ENCODE measurements at regions not wholly inside any gene's neighbourhood (a gene's known extent, or its start where the extent isn't known, plus 50 kb on each side); places are given as distances from the start of the nearest gene placed in this dataset.

DNA sequence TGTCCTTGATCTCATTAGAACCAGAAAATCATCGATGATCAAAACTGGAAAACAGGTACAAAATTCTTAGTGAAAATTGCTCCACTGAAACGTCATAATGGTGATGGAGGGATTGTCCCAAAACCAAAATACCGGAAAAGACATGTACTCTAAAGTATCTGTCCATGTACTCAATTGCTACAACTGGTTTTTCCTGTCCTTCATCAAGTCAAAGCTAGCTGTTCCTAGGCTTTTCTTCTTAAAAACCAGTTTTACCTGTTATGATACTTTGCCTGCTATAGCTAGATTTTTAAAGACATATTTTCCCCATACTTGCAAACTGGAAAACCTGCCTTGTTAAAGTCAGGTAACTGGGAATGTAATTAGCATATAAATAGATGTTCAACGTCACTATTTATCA lies 50.5 kb upstream of the LRRC1 start:
- no peak for DNase-seq

- peak; percentile 8 for DNase-seq
These were observed 53.6 kb upstream of the LRRC1 start for GRCh38 chr6:53741034-53741823.

GRCh38 chr6:53737746-53738145 lies 57.1 kb upstream of the LRRC1 start:
- DNase-seq = no peak

DNA sequence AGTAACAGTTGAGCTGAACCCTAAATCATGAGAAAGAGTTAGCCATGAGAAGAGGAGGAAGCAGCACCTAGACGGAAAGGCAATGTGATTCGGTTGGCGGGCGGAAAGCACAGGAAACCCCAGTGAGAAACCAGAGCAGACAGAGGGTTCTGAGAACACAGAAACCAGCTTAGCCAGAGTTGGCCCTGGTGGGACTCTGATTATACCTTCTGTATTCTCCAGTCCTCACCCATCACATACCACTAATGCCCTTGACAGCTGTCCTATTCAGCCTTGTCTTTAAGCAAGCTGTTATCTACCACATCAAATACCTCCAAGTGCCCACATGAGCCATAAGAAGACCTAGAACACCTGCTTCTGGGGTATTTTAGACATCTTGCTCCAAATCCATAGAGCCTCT lies 58.9 kb upstream of the LRRC1 start:
- DNase-seq = no peak

GRCh38 chr6:53734473-53735299 lies 60.1 kb upstream of the LRRC1 start:
- no peak for DNase-seq

GRCh38 chr6:53731866-53732636 lies 62.8 kb upstream of the LRRC1 start:
- no peak for DNase-seq

DNA sequence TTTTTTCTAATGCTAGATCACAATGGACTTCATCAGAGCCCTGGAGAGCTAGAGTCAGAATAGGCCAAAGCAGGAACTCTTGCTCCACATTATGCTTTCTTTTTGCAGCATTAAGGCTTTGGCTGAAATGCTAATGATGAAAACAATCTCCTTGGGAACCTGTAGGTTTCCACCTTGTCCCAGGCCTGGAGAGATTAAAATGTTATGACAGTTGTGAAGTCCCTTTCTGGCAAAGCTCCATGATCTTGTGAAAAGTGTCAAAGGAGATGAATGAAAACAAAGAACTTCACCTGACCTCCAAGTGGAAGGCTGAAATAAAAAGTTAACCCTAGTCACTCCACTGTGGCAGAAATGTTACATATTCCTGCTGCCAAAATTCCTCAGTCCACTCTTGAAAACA lies 64.0 kb upstream of the LRRC1 start:
- DNase-seq = no peak

DNA sequence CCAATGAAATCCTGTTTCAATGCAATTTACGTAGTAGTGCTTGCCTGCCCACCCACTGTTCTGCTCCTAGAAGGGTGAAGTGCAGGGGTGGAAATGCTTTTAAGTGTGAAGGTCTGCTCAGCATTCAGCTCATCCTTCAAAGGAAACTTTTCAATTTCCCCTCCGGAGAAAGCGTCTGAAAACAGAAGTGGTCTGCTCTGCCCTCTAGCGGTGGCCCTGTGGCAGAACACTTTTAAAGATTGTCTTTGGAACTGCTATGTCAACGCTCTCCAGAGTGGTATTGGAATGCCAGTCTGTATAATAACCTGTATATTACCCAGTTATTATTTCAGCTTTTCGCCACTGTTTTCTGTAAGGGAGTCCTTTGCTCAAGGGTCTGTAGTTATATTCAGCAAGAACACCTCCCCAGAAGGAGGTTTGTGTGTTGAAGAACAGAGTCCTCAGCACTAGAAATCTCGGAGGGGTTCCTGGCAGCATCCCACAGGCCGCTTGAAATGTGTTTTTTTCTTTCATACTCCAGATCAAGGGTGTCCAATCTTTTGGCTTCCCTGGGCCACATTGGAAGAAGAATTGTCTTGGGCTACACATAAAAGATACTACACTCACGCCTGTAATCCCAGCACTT lies 63.1 kb upstream of the KLHL31 start:
- peak; percentile 38 for DNase-seq

DNA sequence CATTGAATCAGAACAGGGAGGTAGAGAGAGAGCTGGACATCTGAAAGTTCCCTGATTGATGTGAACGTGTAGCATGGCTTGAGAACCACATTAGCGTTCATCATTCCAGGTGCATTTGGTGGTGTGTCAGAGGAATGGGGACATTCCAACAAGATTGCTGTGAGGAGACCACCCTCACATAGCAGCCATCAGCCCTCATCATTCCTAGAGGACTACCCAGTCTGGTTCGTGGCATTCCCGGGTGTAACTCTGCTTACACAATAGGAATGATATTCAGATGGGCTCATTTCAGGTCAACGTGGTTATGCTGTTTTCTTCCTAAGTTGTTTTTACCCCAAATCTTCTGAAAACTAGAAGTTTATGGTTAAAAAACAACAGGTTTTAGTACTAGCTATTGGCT lies 62.2 kb upstream of the KLHL31 start:
- no peak for DNase-seq

DNA sequence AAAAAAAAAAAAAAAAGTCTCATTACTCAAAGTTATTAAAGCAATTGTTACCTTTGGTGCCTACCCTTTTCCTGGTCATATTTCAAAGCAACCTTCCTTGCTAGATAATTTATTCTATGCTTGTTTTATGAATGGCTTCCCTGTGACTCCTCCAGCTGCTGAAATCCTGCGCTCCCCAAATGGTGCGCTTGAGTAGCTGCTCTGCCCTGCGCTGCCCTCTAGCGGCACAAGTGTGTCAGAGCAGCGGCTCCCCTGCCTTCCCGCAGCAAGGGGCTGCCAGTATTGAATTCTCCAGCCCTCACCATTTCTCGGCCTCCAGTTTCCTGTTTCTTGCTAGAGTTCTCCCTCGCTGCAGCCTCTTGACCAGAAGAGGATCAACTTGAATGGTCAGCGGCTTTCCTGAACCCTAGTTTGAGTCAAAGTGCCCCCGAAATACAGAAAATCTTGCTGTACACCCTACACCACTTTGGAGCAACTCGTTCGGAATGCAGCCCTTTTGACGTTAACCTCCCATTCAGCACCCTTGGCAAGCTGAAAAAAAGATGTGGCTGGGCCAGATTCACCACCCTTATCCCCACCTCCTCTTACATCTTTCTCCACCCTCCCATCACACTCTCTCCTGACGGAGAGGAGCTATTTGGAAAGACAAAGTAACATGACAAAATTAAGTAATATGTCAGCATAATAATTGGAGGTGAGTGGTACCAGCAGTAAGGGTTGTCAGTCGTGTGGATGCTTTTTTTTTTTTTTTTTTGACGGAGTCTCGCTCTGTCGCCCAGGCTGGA lies 60.4 kb upstream of the KLHL31 start:
- peak; percentile 72 for DNase-seq

GRCh38 chr6:53724501-53724900 lies 58.9 kb upstream of the KLHL31 start:
- DNase-seq = no peak

- DNase-seq = no peak
These were observed 57.8 kb upstream of the KLHL31 start for GRCh38 chr6:53723331-53723730.

DNA sequence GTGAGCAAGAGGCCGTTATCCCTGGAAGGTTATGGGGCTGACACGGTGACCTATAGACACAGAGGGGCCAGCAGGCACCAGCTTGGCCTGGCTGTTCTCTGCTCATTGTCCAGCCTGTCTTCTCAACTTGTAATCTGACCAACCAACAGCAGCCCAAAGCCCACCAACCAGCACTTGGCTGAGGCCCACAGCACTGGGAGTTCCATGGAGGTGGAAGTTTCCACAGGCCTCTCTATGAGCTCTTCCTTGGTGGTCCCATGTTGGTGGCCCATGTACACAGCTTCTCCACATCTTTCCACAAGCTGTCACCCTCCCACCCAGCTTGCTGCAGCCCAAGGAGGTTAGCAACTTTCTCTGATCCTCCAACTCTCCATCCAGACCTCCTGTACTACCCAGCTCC lies 56.2 kb upstream of the KLHL31 start:
- no peak for DNase-seq

GRCh38 chr6:53718597-53719460 lies 53.3 kb upstream of the KLHL31 start:
- peak; percentile 31 for DNase-seq

DNA sequence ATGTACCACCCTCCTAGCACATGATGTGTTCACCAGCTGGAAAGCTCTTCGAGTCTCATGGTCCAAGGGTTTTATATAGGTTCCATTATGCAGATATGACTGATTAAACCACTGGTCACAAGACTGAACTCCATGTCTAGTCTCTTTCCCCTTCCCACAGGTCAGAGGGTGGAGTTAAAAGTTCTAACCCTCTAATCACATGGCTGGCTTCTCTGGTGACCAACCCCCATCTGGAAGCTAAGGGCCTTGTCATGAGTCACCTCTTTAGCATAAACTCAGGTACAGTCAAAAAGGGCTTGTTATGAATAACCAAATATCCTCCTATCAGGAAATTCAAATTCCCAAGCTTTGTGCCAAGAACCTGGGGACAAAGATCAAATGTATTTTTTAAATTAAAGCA lies 52.0 kb upstream of the KLHL31 start:
- no peak for DNase-seq

- DNase-seq = no peak
These were observed 49.9 kb upstream of the KLHL31 start for GRCh38 chr6:53715434-53715833.
